ENCODE measurements at regions not wholly inside any gene's neighbourhood (a gene's known extent, or its start where the extent isn't known, plus 50 kb on each side); places are given as distances from the start of the nearest gene placed in this dataset.

DNA sequence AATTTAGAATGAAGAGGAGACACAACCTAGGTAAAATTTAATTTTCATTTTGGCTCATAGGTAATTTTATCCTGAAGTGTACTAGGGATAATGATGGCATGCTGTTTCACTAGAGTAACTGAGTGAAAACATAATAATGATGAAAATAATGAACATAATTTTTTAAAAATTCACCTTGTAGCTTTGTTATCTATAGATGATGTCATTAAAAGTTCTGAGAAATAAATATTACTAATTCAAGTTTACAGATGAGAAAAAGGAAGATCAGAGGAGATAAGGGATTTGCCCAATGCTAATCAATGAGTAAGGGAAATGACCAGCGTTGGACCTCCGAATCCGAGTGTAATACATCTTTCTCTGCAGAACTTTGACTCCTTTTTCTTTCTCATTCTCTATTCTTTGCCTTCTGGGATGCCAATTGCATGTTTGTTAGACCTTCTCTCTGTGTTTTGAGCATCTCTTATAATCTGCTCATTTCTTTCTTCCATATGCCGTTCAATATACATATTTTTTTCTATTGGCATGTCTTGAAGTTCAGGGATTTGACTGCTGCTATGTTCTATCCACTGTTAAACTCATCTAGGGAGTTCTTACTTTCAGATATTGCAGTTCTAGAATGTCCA lies 186.5 kb downstream of the SNX19 start:
- no peaks in the 10 kb centered on the region for H4K20me1 ChIP-seq (ENCODE audit: control insufficient read depth, extremely low read depth, insufficient read depth, low read length)
- FAIRE-seq = no peak
- peaks cover 11% of the 10 kb centered on the region for H3K4me1 ChIP-seq (ENCODE audit: control insufficient read depth, extremely low read depth, insufficient read depth, low read length)
- H3K27me3 ChIP-seq (ENCODE audit: control insufficient read depth, extremely low read depth, insufficient read depth, low read length) = no peaks in the 10 kb centered on the region
- no peaks in the 10 kb centered on the region for H3K9me1 ChIP-seq (ENCODE audit: control insufficient read depth, extremely low read depth, insufficient read depth, low read length)
- no peak for DNase-seq (ENCODE audit: low read depth, low spot score)
- H3K4me2 ChIP-seq (ENCODE audit: control insufficient read depth, extremely low read depth, insufficient read depth, low read depth, low read length) = no peak overlapping the region
- H3K36me3 ChIP-seq (ENCODE audit: control insufficient read depth in 2 of 2, extremely low read depth in 1 of 2, insufficient read depth in 2 of 2, low read length in 2 of 2) = no peaks in the 10 kb centered on the region
- no peak overlapping the region for H2AFZ ChIP-seq (ENCODE audit: control insufficient read depth, low read length)
- H3K9me3 ChIP-seq (ENCODE audit: control insufficient read depth, low read depth, low read length) = peaks cover 2% of the 10 kb centered on the region
- no peak overlapping the region for H3K27ac ChIP-seq (ENCODE audit: control insufficient read depth, insufficient read depth, low read length)
- dilution Hi-C loops (cut with MboI; ENCODE audit: extremely low pct_ligation_motif_present, low sequenced_read_pairs) = no loop called here
- TF ChIP-seq EZH2 (IDR thresholded peaks at IDR 0.05; ENCODE audit: low read length) = no peak
- TF ChIP-seq, protein P1, sequence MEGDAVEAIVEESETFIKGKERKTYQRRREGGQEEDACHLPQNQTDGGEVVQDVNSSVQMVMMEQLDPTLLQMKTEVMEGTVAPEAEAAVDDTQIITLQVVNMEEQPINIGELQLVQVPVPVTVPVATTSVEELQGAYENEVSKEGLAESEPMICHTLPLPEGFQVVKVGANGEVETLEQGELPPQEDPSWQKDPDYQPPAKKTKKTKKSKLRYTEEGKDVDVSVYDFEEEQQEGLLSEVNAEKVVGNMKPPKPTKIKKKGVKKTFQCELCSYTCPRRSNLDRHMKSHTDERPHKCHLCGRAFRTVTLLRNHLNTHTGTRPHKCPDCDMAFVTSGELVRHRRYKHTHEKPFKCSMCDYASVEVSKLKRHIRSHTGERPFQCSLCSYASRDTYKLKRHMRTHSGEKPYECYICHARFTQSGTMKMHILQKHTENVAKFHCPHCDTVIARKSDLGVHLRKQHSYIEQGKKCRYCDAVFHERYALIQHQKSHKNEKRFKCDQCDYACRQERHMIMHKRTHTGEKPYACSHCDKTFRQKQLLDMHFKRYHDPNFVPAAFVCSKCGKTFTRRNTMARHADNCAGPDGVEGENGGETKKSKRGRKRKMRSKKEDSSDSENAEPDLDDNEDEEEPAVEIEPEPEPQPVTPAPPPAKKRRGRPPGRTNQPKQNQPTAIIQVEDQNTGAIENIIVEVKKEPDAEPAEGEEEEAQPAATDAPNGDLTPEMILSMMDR (optimal IDR thresholded peaks at IDR 0.05 in 1 of 3, IDR thresholded peaks at IDR 0.05 in 1 of 3, conservative IDR thresholded peaks at IDR 0.05 in 1 of 3; ENCODE audit: extremely low read depth in 1 of 3, insufficient read depth in 2 of 3, low read length in 3 of 3) = no peak
- H3K79me2 ChIP-seq (ENCODE audit: control insufficient read depth, insufficient read depth, low read length) = no peaks in the 10 kb centered on the region
- H3K9ac ChIP-seq (ENCODE audit: control insufficient read depth, extremely low read depth, insufficient read depth, low read length) = no peak overlapping the region
- H3K4me3 ChIP-seq (ENCODE audit: control insufficient read depth in 2 of 3, extremely low read depth in 1 of 3, insufficient read depth in 2 of 3, low read depth in 1 of 3, low read length in 3 of 3) = no peak overlapping the region

DNA sequence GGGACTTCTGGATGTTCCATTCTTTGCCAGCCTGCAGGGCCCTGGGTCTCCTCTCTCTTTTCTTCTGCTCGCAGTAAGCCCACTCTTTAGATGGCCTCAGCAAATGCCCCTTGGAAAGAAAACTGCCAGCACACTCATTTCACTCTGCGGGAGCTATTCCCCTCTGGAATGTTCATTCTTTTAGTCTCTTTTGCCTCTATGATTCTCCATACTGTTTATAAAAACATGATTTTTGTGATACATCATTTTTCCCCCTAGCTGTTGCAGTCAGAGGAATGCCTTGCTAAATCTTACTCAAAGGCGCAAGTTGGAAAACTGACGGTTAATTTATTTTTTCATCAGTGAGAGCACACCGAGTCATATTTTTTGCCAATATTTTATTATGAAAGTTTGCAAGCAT lies 184.9 kb downstream of the SNX19 start:
- DNase-seq (ENCODE audit: low read depth, low spot score) (no peak), FAIRE-seq (no peak)
- Histone ChIP-seq H3K4me3 (ENCODE audit: control insufficient read depth in 2 of 3, extremely low read depth in 1 of 3, insufficient read depth in 2 of 3, low read depth in 1 of 3, low read length in 3 of 3) (no peak overlapping the region), H2AFZ (ENCODE audit: control insufficient read depth, low read length) (no peak overlapping the region), H3K4me2 (ENCODE audit: control insufficient read depth, extremely low read depth, insufficient read depth, low read depth, low read length) (no peak overlapping the region), H3K4me1 (ENCODE audit: control insufficient read depth, extremely low read depth, insufficient read depth, low read length) (peaks cover 2% of the 10 kb centered on the region), H3K27ac (ENCODE audit: control insufficient read depth, insufficient read depth, low read length) (no peak overlapping the region), H3K9ac (ENCODE audit: control insufficient read depth, extremely low read depth, insufficient read depth, low read length) (no peak overlapping the region), H3K9me3 (ENCODE audit: control insufficient read depth, low read depth, low read length) (peaks cover 2% of the 10 kb centered on the region), H3K9me1 (ENCODE audit: control insufficient read depth, extremely low read depth, insufficient read depth, low read length) (no peaks in the 10 kb centered on the region), H3K27me3 (ENCODE audit: control insufficient read depth, extremely low read depth, insufficient read depth, low read length) (no peaks in the 10 kb centered on the region), H4K20me1 (ENCODE audit: control insufficient read depth, extremely low read depth, insufficient read depth, low read length) (no peaks in the 10 kb centered on the region), H3K79me2 (ENCODE audit: control insufficient read depth, insufficient read depth, low read length) (no peaks in the 10 kb centered on the region), H3K36me3 (ENCODE audit: control insufficient read depth in 2 of 2, extremely low read depth in 1 of 2, insufficient read depth in 2 of 2, low read length in 2 of 2) (no peaks in the 10 kb centered on the region)
- dilution Hi-C loops (cut with MboI; ENCODE audit: extremely low pct_ligation_motif_present, low sequenced_read_pairs) = no loop called here
- TF ChIP-seq EZH2 (IDR thresholded peaks at IDR 0.05; ENCODE audit: low read length) = no peak
- TF ChIP-seq, protein P1 (optimal IDR thresholded peaks at IDR 0.05 in 1 of 3, IDR thresholded peaks at IDR 0.05 in 1 of 3, conservative IDR thresholded peaks at IDR 0.05 in 1 of 3; ENCODE audit: extremely low read depth in 1 of 3, insufficient read depth in 2 of 3, low read length in 3 of 3) = no peak
